Umbilical cord (tissue), 1 donor: ENCODE measurements at regions not wholly inside any gene's neighbourhood (a gene's known extent, or its start where the extent isn't known, plus 50 kb on each side); places are given as distances from the start of the nearest gene placed in this dataset.
"Not testable (repeated sequence)": the region's sequence is repeated elsewhere in the genome, so short reads cannot be mapped to it uniquely, and the experiment has no call there.

Source experiments
- DNase-seq: peaks from one replicate; pipeline ENCODE4 v3.0.0-alpha.2; 2015; ENCODE audit warnings: low spot score

DNA sequence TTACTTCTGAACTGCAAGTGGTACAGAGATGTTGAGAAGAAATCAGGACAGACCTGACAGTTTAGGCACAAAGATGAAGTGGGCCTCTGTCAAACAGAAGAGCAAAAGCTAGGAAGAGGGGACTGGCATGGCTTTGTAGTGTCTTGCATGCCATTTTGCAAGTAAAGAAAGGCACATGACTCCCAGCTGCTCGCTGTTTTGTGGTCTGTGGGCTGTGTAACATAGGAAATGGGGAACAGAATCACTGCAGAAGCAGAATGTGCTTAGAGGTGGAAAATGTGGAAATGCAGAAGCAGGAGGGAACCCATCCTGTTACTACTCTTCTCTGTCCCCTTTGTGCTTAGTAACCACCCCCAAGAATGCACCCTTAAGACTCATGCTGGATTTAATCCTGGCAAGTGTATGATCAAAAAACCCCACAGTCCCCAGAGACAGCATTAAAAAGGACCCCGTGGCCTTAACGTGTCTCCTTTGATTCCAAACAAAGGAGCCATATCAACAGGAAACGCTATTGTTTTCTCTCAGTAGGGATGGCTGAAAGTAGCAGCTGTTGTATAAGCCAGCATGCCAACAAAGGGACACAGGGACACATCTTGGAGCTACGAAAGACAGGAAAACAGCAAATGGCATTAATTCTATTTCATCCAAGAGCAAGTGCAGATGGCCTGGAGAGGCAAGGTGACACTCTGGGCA lies 177.6 kb upstream of the GLRA2 start:
- no peak for DNase-seq

DNA sequence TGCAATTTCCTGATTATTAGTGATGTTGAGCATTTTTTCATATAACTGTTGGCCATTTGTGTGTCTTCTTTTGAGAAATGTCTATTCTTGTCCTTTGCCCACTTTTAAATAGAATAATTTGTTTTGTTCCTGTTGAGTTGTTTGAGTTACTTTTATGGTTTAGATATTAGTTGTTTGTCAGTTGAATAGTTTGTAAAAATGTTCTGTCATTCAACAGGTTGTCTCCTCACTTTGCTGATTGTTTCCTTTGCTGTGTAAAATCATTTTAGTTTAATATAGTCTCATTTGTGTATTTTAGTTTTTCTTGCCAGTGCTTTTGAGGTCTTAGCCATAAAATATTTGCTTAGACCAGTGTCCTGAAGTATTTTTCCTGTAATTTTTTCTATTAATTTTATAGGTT lies 181.8 kb upstream of the GLRA2 start:
- no peak for DNase-seq

DNA sequence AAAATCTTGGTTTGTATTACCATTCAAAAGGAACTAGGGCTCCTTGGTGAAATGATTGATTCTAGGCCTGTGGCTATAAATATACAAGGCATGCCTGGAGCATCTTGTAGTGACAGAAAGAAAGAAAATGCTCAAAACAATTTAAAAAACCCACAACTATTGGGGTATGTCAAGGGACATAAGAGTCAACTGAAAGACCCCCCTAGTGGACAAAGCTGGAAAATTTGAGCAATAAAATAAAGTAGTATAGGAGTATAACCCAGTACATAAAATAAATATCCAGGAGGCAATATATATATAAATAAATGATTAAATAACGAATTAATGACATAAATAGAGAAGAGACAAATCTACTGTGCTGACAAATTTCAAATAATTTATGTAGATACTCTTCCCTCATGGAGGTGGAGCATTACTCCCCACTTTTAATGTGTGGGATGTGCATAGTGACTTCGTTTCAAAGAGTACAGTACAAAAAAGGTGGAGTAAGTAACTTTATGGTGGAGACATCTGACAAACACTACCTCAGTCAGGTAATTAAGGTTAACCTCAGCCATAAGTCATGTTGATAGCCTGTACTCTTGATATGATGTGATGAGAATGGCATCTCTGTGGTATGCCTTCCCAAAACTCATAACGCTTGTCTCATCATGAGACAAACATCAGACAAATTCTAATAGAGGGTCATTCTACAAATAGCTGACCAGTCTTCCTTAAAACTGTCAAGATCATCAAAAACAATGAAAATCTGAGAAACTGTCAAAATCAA lies 185.0 kb upstream of the GLRA2 start:
- no peak for DNase-seq

DNA sequence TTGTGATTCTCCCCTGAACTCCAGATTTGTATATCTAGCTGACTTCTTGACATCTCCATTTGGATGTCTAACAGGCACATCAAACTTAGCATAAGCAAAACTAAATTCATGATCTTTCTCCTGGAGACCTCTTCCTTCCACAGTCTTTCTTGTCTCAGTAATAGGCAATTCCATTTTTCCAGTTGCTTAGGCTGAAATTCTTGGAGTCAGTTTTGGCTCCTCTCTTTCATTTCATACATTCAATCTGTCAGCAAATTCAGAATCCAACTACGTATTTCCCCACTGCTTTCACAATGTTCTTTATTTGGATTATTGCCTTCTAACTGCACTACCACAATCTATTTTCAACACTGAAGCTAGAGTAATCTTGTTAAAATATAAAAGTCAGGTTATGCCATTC lies 219.9 kb upstream of the GLRA2 start:
- DNase-seq: no peak

DNA sequence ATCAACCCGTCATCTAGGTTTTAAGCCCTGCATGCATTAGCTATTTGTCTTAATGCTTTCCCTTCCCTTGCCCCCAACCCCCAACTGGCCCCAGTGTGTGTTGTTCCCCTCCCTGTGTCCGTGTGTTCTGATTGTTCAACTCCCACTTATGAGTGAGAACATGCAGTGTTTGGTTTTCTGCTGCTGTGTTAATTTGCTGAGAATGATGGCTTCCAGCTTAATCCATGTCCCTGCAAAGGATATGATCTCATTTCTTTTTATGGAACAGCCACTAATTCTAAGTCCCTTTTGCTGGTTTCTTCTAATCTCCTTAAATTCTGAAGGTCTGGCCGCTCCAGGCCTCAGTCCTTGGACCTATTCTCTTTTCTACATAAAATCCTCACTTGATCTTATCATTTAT lies 220.4 kb upstream of the GLRA2 start:
- DNase-seq: not testable (repeated sequence)

DNA sequence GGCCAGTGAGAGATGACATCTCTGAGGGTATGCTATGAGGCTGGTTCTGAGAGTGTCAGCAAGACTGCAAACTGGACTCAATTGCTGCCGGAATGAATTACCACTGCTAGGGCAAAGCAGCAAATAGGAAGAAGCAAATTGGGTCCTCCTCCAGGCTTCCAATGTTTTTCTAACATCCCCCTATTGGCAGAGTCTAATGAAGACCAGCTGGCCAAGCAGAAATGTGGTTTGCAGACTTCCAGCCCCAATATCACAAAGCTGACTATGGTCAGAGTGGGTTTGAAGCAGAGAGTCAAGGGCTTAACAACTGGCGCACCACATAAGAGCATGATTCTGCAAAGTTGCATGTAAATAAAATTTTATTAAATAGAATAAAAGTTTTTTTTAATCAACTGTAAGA lies 225.4 kb upstream of the GLRA2 start:
- DNase-seq: no peak

DNA sequence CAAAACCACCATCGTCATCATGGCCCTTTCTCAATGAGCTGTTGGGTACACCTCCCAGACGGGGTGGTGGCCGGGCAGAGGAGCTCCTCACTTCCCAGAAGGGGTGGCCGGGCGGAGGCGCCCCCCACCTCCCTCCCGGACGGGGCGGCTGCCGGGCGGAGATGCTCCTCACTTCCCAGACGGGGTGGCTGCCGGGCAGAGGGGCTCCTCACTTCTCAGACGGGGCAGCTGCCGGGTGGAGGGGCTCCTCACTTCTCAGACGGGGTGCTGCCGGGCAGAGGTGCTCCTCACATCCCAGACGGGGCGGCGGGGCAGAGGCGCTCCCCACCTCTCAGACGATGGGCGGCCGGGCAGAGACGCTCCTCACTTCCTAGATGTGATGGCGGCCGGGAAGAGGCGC lies 226.8 kb upstream of the GLRA2 start:
- DNase-seq: not testable (repeated sequence)

DNA sequence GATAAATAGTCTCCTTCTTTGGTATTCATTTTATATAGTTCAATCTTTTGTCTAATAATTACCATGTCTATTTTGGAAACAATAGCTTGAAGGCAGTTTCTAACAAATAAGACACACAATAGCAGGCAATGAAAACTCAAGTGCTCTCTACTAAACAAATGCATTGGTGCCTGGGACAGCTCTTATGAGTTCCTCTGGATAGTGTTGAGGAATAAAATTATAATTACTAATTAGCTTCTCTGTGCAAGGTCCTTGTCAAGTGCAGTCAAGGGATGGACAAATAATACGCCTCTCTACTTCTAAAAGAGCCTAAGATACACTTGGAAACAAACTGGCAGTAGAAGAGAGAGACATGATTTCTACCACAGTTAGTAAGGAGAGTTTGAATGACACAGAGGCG lies 229.0 kb upstream of the GLRA2 start:
- no peak for DNase-seq

DNA sequence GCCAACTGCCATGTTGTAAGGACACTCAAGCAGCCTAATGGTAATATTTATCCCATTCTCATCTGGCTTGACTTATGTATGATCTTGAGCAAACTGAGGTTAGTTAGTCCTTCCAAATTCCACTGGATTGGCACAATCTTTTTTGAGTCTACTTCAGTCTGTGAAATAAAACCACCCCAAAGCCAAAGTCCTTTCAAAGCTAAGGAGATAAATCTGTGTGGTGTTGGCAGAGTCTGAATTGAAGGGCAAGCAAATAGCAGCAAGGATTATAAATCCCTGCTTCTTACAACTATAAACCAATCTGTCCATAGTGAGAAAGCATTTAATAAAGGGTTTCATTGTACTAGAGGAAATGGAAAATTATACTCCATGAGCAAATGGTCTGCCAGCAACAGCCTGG lies 233.9 kb upstream of the GLRA2 start:
- DNase-seq: no peak

DNA sequence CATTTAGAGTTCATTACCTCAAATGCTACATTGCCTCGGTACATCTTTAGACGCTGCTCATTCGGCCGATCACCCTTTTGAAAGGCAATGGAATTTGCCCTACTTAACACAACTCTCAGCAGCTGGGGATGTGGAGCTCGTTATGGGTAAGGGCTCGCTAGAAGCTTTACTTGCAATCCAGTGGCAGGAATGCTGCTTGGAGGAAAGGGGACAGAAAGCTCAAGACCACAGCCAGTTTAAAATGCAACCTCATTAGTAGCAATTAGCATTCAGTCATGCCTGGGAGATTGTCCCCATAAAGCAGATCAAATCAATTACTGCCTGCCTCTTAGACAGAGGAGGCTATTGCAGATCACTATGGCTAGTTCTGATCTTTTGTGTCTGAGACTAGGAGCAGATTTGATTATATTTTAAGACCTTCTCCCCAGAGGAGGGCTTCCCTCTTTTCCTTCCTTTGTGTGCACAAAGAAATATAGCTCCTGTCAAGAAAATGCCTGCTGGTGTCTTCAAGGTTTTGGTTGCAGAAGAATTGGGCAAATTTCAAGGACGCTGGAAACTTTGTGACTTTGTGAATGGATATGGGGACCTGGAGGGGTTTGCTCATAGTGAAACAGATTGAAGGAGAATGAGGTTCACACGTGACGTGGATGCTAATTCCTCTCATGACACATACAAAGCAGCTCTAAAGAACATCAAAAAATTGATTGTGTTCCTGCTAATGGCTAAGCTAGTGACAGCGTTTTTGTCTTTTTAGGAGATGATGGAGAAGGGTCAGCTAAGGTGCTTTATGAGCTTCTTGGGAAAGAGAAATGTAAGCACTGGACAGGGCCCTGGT lies 237.5 kb upstream of the GLRA2 start:
- DNase-seq: no peak

DNA sequence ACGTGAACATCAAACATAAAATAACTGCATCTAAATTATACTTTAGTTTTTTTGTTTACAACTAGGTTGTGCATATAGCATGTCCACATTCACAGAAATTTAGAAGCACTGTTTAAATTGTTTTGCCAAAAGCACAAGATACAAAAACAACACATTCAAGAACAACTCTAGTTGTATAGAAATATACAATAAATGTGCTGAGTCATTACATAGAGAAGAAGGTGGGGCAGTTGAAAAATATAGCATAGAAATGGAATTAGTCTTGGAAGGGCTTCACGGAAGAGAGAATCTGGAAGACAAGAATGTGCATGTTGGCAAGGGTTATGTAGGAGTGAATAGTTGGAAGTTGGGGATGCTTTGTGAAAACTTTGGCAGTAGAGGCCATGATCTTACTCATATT lies 239.0 kb upstream of the GLRA2 start:
- no peak for DNase-seq

DNA sequence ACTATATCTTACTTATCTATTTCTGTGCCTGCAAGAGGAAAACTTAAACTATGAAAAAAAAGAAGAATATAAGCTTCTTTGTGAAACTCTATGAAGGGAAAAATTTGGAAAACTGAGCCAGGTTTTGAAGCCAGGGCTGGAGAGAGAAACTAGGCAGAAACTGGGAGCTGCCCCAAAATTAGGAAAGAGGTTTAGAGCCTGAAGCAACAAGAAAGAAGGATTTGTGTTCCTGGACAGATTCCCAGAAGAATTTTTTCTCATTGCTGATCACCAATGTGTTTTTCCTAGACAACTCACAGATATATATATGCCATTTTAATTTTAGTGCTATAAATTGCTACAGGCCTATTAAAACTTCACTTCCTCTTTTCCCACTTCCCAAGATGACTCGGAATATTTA lies 245.0 kb upstream of the GEMIN8 start:
- peak; percentile 89 for DNase-seq

DNA sequence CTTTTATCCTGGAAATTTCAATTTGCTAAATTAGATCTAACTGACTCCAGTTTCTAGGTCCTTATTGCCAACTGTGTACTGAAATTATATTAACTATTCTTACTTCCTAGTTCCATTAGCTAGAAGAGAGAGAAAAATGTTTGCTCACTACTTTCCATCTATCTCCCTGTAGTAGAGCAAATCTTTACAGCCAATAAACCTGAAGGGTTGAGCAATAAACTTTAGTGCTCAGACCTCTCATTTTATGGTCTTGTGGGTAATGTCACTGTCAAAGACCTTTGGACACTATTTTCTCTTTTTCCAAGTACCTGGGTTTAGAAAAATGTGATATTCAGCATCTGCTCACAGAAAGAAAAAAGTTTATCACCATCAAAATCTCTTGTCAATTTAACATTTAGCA lies 237.5 kb upstream of the GEMIN8 start:
- peak; percentile 3 for DNase-seq

DNA sequence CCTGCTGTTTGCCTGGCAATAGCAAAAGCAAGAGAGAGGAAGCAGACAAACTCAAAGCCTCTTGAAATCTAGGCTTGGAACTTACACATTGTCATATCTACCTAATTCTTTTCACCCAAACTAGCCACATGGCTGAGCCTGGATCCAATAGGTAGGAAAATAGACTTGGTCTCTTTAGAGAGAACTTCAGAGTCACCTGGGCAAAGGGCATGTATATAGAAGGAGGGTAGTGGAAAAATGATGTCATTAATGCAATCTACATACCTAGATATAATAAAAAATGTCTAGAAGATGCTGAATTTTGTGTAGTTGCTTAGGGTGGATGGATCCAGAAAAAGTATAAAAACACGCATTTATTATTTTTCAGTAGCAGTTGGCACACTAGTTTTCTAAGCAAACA lies 237.0 kb upstream of the GEMIN8 start:
- DNase-seq: no peak

DNA sequence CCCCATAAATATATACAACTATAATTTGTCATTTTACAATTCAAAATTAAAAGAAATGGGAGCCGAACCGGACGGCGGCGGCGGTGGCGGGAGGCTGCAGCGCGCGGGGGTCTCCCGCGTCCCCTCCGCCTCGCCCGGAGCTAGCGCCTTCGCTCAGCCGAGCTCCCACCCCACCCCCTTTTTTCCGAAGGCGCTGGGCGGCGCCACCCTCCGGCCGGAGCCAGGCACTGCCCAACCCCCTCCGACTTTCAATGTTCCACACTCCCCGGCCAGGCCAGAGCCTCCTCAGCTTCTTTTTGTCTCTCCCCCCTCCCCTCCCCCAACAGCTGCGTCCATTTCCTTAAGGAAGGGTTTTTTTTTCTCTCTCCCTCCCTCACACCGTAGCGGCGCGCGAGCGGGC lies 214.1 kb upstream of the GEMIN8 start:
- DNase-seq: no peak

DNA sequence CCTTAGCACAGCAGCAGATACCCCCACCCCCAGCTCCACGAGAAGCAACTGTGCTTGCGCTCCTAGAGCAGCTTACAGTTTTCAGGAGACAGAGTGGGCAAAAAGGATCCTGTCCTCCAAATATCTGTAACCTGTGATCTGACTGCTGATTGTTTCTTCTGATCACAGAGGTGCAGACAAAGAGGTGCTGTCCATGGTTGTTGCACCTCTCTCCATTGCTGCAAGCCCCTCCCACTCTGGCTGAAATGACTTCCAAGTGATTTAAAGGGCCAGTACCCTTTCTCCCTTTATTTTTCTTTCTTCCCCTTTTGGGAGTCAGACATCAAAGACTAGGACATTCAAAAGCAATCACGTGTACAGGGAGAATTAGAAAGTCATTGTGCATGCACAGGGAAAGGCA lies 205.3 kb upstream of the GEMIN8 start:
- DNase-seq: no peak

DNA sequence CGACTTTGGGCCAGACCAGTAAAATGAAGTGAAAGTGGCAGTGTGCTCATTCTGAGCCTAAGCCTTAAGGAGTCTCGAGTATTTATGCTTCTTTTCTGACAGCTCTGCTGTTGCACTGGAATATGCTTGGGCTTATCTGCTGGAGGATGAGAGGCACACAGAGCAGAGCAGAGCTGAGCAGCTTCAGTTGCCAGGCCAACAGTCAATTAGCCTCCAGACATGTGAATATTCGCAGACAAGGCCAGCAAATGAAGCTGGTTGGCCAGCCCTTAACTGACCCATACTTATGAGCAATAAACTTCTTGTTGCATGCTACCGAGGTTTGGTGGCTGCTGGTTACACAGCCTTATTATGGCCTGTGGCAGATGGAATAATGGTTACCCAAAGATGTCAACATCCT lies 203.0 kb upstream of the GEMIN8 start:
- DNase-seq: no peak

DNA sequence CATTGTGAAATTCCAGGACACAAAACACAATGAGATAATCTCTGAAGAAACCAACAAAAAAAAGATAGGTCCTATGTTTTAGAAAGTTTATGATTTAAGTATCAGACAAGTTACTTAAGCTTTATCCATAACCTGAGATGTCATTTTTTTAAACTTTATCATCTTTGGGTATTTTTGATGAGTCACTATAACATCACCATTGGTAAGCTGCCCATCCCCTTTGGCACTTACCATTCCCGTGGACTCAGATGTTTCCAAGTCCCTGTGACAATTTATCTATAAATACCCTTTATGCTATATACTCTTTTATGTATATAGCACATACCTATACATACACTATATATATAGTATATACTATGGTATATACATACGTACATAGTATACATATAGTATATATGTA lies 198.9 kb upstream of the GEMIN8 start:
- no peak for DNase-seq

DNA sequence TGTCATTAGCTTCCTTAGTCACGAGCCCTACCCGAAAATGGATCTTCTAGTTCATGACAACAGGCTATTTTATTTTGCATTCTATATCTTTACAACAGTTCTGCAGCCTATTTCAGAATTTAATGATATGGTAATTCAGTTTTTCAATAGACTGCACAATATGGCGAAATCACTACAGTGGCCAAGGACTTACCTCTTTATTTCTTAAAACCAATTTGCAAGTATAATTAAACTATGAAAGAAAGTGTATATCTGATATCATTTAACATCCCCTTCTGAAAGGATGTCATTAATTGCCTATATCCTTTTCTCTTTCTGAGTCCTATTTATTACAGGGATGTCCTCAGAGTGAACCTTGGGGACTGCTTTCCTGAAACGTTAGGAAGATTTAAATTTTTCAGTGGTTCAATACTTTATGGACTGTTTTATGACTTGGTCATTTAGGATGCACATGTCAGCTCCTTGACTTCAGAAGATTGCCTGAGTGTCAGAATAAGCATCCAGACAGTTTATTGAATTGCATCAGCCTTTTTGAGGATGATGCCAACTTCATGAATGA lies 190.8 kb upstream of the GEMIN8 start:
- no peak for DNase-seq

DNA sequence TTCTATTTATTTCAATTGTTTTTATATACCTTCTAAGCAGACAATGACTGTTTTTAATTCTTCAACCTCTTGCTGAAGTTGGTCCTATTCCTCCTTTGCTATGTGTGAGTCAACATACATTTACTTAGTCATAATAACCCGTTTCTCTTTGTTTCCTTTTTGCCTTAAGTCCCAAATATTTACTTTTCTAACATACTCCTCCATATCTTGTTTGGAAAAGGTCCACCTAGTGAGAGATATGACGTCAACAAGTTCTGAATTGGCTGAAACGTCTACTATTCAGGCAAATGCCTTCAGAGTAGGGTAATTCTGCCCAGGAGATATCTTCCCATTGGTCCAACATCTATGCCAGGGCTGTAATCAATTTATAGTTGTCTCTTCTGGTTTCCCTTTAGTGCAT lies 179.3 kb upstream of the GEMIN8 start:
- DNase-seq: no peak

DNA sequence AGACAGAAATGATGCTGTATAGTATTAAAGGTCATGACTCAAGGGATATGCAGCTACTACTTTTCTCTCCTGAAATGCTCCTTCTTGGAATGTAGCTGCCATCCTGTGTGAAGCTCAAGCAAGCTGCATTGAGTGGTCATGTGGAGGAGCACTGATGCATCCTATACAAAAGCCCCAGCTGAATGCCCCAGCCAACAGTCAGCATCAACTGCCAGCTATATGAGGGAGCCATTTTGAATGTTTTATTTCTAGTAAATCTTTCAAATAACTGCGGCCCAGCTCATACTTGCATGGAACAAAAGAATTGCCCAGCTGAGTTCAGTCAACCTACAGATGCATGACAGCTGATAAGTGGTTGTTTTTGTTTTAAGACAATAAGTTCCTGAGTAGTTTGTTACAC lies 165.0 kb upstream of the GEMIN8 start:
- no peak for DNase-seq

DNA sequence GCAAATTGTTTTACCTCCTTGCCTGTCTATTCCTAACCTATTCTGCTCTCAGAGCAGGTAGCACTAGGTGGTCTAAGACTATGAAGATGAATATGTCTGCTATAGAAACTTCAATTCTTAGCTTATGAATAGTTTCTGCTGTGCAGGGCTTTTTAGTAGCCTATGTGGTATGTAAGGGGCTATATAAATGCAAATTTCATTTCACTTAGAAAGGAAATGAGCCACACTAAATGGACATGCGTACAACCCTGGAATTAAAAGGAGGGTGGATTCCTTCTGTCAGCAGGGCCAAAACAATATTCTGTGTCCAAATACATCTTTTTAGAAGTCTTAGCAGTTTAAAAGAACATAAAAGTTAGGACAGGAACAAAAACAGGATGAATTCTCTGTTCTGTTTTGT lies 163.9 kb upstream of the GEMIN8 start:
- no peak for DNase-seq
